ENCODE measurements at regions not wholly inside any gene's neighbourhood (a gene's known extent, or its start where the extent isn't known, plus 50 kb on each side); places are given as distances from the start of the nearest gene placed in this dataset.

- no peak for DNase-seq
These were observed 366.8 kb upstream of the ZNF385D start for GRCh38 chr3:22117751-22118346.

DNA sequence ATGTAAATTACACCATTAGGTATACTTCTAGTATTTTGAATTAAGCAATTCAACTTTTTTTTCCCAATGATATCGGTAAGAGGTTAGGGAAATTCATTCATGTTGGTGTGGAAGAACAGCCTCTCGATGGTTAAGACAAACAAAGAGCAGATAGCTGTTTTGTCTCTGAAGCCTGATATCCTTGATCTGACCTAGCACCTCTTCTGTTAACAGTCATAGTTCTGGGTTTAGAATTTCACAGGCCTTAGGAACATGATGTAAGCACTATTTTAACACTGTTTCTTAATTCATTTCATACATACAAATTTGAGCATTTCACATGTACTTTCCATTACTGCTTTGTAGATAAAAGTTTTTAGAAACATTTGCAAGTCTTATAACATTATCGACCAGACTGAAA is 367.5 kb upstream of the ZNF385D start:
- no peak for DNase-seq

DNA sequence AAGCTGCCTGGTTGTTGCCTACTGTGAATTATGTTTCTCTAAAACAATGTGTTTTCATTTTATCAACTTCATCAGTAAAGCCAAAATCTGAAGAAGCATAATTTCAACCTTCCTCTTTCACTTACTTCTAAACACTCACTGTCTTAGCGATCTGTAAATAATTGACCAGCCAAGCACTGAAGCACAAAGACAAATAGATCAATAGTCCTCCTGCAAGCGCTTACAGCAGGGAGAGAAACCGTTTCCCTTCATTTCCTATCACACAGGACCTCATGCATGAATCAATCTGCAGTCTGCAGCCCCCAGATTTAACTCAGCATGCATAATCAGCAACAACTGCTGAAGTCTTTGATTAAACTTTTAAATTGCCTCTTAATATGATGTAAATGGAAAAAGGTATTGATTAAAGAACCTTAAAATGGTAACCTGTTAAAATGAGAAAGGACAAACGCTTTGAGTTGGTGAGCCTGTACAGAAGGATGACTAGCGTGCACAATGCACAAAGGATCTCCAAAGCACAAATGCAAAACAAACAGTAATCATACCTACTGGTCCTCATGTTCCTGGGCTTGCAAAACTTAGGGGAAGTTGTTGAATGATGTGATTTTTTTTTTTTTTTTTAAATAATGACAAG is 370.2 kb upstream of the ZNF385D start:
- no peak for DNase-seq

- DNase-seq = no peak
These were observed 371.6 kb upstream of the ZNF385D start for GRCh38 chr3:22122567-22122966.

DNA sequence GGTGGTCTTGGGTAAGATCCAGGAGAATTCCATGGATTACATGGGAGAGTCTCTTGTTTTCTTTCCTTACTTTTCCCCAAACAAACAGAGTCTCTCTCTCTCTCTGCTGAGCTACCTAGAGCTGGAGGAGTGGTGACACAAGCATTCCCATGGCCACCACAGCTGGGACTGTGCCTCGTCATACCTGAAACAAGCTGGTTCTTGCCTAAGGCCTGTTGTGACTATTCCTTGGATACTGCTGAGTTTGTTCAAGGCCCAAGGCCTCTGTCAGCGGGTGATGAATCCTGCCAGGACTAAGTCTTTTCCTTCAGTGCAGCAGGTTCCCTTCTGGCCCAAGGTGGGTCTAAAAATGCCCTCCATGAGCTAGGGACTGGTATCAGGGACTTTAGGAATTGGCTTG is 378.1 kb upstream of the ZNF385D start:
- DNase-seq = no peak

DNA sequence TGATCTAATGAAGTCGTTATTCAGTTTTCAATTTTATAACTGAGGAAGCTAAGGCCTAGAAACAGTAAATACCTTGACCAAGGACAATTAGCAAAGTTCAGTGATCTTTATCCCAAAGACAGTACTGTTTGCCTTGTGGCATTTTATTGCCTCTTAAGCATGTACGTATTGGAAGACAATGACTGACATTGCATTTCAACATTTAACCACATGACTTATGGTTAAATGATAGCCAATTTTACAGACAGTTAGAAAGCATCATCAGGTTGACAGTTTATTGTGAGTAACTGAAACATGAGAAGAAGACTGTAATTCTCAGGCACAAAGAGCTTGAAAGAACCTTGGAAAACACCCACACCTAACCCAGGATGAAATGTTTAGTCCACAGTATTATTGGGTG is 390.8 kb upstream of the ZNF385D start:
- no peak for DNase-seq

DNA sequence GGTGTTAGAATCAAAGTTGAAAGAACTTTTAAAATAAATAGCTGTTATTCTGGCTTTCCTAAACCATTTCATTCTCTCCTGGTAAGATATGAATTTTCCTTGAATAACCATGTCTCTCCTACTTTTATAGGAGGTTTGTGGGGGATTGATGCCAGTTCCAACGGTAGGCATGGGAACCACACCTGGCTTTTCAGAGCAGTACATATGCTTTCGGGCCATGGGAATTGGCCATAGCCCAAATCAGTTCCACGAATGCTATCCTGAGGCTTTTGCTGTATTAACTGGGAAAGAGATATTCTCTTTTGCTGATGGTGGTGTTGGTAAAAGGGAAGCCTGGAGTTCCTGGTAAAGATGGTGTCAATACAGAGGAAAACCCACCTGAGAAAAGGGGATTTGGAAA is 396.2 kb upstream of the ZNF385D start:
- no peak for DNase-seq

GRCh38 chr3:22156868-22157267 is 405.9 kb upstream of the ZNF385D start:
- DNase-seq = no peak

- no peak for DNase-seq
These were observed 406.8 kb upstream of the ZNF385D start for GRCh38 chr3:22157848-22158247.

DNA sequence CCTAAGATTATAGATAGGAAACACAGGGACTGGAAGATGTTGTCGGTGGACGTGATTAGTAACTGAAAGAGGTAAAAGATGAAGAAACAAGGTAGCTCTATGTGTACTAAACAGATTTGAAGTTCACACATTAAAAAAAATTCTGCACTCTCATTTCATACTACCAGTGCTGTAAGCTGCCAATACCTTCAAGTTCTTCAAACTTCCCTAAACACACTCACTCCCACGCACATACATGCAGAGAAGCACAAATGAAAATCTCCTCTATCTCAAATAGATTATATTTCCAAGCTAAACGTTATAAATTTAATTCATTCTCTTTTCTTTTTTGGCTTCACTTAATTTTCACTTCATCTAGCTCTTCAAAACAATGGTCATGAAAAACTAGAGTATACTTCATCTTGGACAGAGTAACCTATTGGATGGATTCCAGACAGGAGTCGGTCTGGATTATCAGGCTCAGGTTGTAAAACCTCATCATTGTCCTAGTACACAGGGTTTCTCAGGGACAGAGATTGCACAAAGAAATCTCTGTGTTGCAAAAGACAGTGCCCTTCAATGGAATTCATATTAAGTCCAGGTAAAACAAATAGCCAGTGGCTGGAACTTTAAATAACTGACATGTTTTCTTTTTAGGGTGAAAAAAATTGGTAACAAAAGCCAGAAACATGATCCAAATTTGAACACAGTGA is 408.1 kb upstream of the ZNF385D start:
- no peak for DNase-seq

- no peak for DNase-seq
These were observed 410.3 kb upstream of the ZNF385D start for GRCh38 chr3:22161315-22161714.

DNA sequence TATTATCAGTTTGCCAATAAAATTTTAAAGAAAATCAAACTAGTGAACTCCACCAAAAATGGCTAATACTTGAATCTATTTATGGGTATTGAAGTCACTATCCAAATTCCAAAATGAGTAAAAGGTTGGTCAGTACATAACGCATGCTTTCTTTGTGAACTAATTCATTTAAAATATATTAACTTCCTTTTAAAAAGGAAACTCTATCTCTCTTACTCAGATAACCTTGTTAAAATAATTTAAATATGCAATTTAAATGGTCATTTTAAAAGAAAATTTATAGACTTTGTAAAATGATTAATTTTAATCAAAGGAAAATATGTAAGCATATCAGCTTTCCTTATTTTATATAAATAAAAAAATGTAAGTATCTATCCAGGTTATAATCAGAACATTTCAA is 419.4 kb upstream of the ZNF385D start:
- no peak for DNase-seq

GRCh38 chr3:22172964-22173363 is 422.0 kb upstream of the ZNF385D start:
- DNase-seq = no peak

DNA sequence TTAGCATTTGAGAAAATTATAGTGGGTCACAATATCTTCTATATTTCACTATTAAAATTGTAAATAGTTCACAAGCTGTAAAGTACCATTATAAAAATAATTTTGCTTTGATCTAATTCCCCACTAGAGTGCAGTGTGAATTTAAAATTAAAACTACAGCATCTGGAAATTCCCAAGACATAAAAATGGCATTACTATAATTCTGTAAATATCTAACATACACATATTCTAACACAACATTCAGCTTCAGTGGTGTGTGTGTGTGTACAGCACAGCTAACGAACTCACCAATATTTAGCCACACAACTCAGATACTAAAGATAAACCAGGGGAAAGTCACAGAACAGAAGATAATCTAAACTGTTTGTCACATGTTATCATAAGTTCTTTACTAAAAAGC is 424.9 kb upstream of the ZNF385D start:
- no peak for DNase-seq

GRCh38 chr3:22176911-22177310 is 425.9 kb upstream of the ZNF385D start:
- no peak for DNase-seq

- no peak for DNase-seq
These were observed 438.6 kb upstream of the ZNF385D start for GRCh38 chr3:22189616-22190015.

GRCh38 chr3:22199095-22199494 is 448.1 kb upstream of the ZNF385D start:
- no peak for DNase-seq

DNA sequence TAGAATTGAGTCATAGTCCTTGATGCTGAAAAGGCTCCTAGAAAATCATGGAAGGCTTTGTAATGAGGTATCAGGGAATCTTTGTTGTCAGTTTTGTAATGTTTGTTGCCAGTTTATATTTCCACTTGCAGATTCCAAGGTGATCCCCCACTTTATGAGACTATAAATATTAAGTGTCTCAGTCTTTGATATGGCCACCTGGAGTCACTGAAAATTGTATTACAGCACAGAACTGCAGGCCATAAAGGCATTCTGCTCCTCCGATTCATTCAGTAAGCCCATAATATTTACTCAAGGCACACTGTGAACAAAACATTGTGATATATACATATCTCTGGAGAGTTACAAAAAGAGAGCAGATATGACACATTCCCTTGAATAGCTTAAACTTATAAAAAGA is 457.8 kb upstream of the ZNF385D start:
- no peak for DNase-seq

DNA sequence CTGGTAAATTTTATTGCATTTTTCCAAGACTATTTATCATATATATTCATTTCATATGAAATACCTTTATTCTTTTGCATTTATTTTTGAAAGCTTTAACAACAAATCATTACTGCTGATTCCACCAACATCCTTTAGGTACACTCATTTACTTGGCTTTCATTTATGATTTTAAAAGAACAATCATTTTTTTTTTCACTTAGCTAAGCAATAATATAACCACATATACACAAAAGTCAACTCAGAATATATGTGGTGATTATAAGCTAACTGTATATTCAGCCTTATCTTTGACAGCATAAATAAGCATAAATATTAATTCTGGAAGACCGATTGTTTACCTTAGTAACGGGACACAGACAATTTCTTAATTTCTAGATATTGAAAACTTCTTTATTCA is 458.6 kb upstream of the ZNF385D start:
- no peak for DNase-seq

GRCh38 chr3:22210693-22211092 is 459.7 kb upstream of the ZNF385D start:
- DNase-seq = no peak

GRCh38 chr3:22216601-22217000 is 465.6 kb upstream of the ZNF385D start:
- DNase-seq = no peak

DNA sequence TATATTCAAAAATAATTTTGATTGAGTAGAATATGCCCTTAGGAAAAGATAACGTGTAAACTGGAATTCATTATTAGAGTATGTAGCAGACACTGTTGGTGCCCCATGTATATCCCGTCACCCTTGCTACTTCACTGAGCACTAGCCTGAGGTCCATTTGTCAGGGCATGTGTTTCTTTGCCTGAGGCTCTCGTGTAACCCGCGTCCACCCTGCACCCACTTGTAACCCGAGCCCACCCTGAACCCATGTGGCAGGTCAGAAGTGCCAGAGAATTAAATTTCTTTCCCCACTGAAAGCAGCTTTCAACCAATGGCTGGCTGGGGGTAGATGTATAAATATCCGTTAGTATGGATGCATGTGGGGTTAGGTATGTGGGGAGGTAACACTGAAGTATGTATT is 474.2 kb upstream of the ZNF385D start:
- DNase-seq = no peak

DNA sequence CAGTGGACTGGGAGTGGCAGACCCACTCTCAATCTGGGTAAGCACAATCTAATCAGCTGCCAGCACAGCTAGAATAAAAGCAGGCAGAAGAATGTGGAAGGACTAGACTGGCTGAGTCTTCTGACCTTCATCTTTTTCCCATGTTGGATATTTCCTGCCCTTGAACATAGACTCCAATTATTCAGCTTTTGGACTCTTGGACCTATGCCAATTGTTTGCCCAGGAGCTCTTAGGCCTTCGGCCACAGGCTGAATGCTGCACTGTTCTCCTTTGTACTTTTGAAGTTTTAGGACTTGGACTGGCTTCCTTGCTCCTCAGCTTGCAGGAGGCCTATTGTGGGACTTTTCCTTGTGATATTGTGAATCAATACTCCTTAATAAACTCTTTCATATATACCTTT is 477.7 kb upstream of the ZNF385D start:
- DNase-seq = no peak

- DNase-seq = no peak
These were observed 480.1 kb upstream of the ZNF385D start for GRCh38 chr3:22231061-22231460.
